ENCODE measurements at regions not wholly inside any gene's neighbourhood (a gene's known extent, or its start where the extent isn't known, plus 50 kb on each side); places are given as distances from the start of the nearest gene placed in this dataset.

GRCh38 chrX:68942840-68943239 lies 114.0 kb downstream of the EFNB1 start:
- TF ChIP-seq ZNF175 (tag by site-specific recombination; IDR thresholded peaks at IDR 0.05): no peak
- no peak for TF ChIP-seq CTCF (tag by site-specific recombination; IDR thresholded peaks at IDR 0.05)
- no peak for TF ChIP-seq ZBTB7A (tag by site-specific recombination; IDR thresholded peaks at IDR 0.05; ENCODE audit: low read depth)
- no peak for TF ChIP-seq ZNF394 (tag by site-specific recombination; IDR thresholded peaks at IDR 0.05; ENCODE audit: borderline replicate concordance)
- no peak for TF ChIP-seq ZNF362 (tag by site-specific recombination; IDR thresholded peaks at IDR 0.05)
- no peak for TF ChIP-seq TCF7L2 (IDR thresholded peaks at IDR 0.05; ENCODE audit: borderline replicate concordance, low read depth, low read length)

All from HEK293 (cell line).